GM12873 (cell line): ENCODE measurements at regions not wholly inside any gene's neighbourhood (a gene's known extent, or its start where the extent isn't known, plus 50 kb on each side); places are given as distances from the start of the nearest gene placed in this dataset.

ENCODE experiments used
- TF ChIP-seq, protein P1 (sequence below): IDR thresholded peaks from 2 replicates; pipeline ENCODE4 v1.5.1; 2012; ENCODE audit warnings: low read depth, mild to moderate bottlenecking, moderate library complexity, low read length, control low read depth; ENCODE audit not compliant: insufficient read depth; ENCODE audit errors: missing control alignments

DNA sequence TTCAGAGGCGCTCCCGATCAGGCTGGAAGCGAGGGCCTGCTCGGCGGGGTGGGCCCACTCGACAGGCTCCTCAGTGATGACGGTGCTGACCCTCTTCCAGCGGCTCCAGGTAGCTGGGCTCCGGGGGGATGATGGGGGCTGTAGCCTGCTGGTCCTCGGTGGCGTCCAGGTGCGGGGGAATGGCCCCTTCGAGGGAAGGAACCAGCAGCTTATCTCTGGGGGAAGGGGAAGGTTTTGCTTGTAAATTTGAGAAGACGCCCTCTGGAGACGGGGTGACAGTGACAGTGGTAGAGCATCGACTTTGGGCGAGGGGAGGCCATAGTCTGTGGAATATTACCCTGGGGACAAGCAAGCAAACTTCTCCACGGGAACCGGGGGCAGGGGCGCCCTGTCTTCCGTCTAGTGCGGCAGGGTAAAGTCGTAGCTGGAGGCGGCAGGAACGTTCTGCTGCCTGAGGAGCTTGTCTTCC lies 891.9 kb upstream of the LRRTM1 start:
- TF ChIP-seq, protein P1, sequence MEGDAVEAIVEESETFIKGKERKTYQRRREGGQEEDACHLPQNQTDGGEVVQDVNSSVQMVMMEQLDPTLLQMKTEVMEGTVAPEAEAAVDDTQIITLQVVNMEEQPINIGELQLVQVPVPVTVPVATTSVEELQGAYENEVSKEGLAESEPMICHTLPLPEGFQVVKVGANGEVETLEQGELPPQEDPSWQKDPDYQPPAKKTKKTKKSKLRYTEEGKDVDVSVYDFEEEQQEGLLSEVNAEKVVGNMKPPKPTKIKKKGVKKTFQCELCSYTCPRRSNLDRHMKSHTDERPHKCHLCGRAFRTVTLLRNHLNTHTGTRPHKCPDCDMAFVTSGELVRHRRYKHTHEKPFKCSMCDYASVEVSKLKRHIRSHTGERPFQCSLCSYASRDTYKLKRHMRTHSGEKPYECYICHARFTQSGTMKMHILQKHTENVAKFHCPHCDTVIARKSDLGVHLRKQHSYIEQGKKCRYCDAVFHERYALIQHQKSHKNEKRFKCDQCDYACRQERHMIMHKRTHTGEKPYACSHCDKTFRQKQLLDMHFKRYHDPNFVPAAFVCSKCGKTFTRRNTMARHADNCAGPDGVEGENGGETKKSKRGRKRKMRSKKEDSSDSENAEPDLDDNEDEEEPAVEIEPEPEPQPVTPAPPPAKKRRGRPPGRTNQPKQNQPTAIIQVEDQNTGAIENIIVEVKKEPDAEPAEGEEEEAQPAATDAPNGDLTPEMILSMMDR = no peak

DNA sequence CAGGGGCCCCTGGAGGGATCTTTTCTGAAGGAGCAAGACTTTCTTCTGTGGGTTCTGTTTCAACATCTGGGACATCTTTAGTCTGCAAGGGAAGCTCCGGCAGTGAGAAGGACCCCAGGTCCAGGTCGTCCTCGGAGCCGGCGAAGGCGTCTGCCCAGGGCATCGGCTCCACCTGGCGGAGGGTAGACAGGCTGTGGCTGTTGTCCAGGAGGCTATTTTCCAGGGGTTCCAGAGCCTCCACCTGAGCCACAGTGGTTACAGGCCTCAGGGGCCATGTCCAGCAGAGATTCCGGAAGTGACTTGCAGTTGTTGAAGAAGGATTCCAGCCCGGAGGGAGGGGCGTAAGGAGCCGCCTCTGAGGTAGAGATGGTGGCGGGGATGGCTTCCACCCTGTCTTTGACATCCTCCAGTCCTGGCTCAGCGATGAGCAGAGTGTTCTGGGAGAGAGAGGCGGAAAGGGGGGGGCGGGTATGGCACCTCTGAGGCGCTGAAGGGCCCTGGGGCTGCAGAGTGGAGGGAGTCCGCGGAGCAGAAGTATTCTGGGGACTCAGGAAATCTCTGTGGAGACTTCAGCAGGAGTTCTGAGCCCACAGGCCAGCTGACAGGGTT lies 891.3 kb upstream of the LRRTM1 start:
- TF ChIP-seq, protein P1 = no peak

DNA sequence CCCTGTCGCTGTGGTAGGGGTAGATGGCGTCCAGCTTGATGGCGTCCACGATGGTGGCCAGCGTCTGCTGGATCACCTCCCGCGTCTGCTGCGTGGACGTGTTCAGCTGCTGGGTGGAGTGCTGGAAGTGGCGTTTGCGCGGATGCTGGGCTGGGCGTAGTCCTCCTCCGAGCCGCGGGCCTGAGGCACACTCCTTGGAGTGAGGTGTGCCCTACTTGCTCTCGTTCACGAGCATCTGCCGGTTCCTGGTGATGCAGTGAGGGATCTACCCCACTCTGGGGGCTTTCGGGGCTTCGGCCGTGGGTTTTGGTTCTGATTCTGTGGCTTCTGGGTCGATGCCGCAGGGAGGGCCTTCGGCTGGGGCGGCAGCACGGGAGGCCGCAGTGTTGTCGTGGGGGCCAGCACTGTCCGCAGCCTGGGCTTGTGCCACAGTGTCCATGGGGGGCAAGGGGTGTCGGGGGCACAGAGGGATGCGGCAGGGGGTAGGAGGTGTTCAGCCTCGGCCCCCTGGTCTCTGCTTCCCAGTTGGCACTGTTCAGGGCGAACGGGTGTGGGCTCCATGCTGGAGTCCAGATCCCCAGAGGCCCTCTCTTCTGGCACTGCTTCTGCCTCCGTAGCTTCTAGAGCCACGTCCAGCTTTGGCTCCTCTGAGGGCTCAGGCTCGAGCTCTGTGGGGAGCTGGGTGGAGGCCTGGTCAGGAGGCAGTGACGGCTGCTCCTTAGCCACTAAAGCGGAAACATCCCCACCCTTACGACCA lies 890.6 kb upstream of the LRRTM1 start:
- TF ChIP-seq, protein P1 = no peak

DNA sequence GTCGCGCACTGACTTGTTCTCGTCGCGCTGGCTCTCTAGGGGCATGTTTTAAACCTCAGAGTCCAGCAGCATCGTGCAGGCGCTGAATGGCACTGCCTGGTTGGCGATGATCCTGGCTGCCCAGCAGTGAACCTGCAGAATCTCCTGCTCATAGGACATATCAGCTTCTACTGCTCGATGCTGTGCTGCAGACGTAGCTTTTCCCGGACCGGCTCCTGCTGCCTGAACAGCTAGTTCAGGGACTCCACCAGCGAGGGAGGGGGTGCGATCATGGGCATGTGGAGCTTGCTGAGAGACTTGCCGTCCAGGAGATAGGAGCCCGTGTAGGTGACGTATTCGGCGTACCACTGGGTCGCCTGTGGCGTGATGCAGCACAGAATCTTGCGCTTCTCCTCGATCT lies 890.0 kb upstream of the LRRTM1 start:
- TF ChIP-seq, protein P1 = no peak

DNA sequence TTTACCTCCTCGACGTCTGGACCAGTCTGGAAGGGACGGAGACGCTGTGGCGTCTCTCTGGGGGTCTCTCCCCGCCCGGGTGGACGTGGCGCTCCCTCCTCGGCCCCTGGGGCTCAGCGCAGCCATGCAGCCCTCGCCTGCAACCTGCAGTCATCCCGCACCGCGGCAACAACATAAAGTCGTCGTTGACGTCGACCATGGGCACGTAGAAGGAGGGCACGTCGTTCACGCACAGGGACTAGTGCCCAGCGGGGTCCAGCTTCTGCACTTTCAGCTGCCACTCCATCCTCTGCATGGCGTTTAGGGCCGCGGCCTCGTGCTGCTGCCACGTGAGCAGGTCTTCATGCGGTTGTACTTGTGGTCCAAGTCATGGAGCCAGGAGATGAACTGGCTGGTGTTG lies 889.6 kb upstream of the LRRTM1 start:
- TF ChIP-seq, protein P1 = no peak

DNA sequence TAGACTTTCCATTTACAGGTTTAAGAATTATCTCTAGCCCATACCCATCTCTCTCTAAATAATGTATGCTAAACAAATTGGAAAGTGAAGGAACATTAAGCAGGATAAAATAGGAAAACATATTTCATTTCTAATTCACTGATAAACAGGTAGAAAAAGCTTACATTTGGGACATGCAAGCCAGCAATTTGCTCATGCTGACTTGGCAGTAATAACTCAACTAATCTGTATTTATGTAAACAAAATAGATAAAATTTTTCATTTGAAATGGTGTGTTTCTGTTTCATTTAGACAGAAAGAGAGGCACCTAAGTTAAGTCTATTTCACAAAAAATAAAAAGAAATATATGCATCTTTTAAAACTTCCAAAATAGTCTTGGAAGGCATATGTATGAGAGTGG lies 877.3 kb upstream of the LRRTM1 start:
- TF ChIP-seq, protein P1 = no peak

DNA sequence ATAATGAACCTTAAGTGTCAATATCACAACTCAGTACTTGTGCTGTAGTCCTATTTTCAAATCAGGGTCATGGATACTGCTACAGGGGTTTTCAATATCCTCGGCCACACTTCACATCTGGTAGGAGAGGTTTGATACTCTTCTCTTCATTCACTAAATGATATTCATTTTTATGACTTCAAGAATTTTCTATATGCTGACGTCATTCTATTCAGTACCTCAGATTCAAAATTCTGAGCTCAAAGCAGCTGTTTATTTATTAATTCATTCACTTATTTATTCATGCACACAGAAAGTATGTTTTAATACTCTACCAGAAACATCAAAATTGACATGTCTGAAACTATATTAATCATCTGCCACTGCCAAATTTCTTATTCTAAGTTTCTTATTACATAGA lies 866.9 kb upstream of the LRRTM1 start:
- TF ChIP-seq, protein P1 = no peak
